NCI-H526 treated with DMSO at 0.1 percent for 48 hours (cell line): ENCODE measurements at regions not wholly inside any gene's neighbourhood (a gene's known extent, or its start where the extent isn't known, plus 50 kb on each side); places are given as distances from the start of the nearest gene placed in this dataset.

ENCODE experiments used
- DNase-seq: peaks from one replicate; lab custom pipeline; 2025; lab: John Stamatoyannopoulos, UW

DNA sequence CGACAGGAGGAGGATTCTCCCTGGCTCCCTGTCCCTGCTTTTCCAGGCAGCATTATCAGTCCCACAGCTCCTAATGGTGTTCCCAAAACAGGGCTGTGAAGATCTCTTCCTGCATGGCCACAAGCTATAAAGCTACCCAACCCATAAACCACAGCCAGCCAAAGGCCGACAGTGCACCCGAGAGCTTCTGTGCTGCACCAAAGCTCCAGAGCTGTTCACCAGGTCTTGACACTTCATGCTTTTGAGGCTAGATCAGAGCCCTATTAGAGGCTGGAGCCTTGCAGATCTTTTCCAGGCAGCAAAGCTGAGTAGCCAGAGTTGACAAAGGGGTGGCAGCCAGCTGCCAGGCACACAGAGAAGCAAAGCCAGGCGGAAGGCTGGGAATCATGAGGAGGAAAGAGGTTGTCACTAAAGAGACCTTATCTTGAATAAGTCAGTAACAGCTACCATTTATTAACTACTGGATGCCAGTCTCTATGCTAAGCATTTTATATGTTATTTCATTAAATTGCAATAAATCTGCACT, 180.4 kb downstream of the KATNAL1 start:
- DNase-seq = no peak

GRCh38 chr13:30125422-30126073, 181.8 kb downstream of the KATNAL1 start:
- DNase-seq = no peak

DNA sequence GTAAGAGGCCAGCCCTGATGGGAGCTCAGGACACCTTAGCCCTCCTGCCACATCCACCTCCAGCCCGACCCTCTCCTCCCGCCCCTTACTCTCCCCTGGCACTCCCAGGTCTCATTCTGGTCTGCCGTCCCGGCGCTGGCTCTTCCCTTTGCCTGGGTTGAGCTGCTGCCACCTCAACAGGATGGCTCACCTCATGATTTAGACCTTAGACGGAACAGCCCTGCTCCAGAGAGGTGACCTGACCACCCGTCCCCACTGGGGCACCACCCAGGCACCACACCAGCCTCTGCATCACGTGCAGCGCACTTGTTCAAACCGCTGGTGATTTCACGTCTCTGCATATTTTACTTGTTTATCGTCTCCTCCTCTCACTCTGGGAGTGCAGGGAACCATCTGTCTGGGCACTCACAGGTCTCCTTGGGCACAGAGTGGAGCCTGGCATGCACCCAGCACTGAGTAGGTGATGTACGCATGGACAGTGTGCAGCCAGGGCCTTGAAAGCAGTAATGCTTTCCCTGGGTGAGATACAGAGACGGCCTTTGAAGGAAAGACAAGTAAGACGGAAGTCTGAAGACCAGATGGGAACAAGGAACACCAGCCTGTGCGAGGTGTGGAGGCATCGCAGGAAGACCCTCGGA, 183.1 kb downstream of the KATNAL1 start:
- DNase-seq = no peak

DNA sequence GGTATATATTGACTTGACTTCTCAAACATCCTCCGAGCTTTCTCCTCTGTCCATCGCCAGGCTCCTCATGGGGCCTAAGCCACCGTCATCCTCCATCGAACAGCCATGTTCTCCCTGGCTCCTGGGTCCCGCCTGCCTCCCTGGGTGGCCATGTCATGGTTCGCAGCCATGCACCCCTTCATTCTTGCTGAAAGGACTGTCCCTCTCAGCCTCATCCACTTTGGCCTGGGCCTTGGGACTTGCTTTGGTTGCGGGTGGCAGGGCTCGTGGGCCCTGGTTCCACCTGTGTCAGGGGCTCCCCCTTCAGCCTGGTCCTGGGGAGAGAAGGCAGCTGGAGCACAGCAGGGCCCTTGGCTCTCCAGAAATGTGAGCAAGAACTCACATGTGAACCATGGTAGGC, 183.8 kb downstream of the KATNAL1 start:
- no peak for DNase-seq

DNA sequence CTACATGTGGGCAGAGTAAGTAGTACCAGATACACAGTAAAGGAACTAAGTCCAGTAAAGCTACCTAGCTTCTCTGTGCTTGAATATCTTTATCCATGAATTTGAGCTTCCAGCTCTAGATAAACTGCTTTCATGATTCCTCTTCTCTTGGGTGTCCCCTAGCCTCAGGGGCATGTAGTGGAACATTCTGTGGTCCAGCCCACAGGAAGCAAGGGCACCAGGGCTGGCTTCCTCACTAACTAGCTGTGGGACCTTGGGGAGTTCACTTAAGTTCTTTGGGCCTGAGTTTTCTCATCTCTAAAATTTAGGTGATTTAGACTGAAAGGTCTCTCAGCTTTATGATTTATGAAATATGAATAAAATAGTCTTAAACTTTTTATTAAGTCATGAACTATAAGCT, 185.7 kb downstream of the KATNAL1 start:
- DNase-seq = no peak

- DNase-seq = no peak
Measured at GRCh38 chr13:30121244-30121643, 186.1 kb downstream of the KATNAL1 start.

DNA sequence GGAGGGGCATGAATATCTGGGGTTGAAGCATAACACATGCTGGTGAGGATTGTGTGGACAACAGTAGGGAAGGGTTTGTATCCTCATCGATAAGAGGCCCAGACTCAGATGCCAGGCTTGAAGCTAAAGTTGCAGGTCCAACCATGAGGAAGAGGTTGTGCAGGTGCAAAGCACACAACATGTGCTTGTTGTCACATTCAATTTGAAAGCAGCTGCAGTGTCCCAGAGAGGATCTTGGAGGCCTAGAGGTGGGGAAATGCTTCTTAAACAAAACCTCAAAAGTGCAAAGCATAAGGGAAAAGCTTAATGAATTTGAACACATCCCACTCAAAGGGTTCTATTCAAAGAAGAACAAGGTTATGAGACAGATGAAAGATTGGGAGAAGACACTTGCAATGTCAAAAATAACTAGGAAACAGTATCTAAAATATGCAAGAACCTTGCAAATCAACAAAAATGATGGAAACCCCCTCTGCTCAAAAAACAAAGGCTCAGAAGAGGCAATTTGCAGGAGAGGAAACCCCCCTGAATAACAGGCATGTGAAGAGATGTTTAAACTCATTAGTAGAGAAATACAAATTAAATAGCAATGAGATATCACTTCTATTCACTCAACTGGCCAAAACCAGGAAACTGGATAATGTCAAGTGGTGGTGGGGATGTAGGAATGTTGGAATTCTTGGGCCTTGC, 187.1 kb downstream of the KATNAL1 start:
- no peak for DNase-seq

DNA sequence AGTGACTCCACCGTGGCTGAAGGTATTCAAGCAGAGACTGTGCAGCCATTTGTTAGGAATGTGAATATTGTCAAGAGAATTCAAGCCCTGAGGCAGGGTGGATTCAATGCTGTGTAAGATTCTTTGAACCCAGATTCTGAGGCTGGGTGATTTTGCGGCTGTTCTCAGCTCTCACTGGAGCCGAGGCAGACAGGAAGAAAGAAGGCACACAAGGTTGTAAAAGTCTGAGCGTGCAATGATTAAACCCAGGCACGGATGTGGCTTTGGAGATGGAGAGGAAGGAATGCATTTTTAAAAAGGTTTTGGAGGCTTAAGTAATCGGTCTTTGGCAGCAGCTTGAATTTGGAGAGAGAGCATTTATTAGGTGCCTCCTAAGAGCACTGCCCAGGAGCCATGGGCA, 187.9 kb downstream of the KATNAL1 start:
- DNase-seq = no peak

GRCh38 chr13:30116379-30116778, 191.0 kb downstream of the KATNAL1 start:
- DNase-seq = no peak

DNA sequence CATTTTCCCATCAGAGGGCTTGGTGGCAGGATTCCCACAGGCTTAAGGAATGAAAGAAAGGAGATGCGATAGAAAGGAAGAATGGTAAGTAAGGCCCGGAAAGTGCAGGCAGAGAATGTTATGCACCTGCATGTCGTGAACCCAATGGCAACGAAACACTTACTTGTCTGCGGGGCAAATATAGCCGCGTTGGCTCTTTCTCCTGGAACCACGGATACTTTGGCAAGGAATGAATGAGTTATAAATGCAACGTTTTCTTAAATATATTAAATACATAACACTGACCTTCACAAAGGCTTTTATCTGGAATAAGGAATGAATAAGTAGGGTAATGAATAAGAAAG, 192.1 kb downstream of the KATNAL1 start:
- no peak for DNase-seq

GRCh38 chr13:30114571-30115256, 192.6 kb downstream of the KATNAL1 start:
- peak; percentile 91 for DNase-seq

- peak; percentile 40 for DNase-seq
Measured at GRCh38 chr13:30113983-30114570, 193.3 kb downstream of the KATNAL1 start.

- DNase-seq = no peak
Measured at GRCh38 chr13:30113551-30113950, 193.8 kb downstream of the KATNAL1 start.

DNA sequence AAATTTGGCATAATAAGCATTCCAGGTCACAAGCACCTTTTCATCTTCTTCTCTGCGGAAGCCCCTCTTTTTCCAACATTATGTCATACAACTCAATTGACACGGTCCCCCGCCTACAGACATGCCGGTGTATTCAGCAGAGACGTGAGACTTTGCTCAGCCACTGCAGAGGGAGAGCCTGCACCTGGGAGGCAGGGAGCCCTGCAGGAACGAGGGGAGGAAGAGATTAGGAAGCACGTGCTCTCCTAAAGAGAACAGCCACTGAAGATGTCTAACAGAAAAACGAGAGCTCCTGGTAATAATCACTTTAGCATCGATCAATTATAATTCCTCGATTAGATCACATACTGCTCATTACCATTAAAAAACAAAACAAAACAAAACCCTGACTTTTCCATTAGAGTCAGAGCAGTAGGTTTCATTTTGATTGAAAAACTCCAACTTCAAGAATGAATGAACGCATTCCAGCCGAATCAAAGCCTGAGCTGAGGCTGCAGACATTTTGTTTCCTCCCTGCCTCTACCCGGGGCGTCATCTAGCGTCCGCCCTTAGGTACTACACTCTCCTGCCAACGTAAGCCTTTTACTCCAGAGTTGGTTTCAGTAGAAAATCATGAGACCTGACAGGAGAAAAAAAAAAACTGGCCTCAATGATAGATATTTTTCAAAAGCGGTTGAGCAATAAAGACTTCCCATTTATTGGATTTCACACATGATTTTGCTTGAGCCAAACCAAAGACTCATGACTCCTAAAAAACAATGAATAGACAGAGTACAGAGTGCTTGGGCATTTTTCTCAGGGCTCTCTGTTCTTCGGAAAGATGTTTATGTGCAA, 194.5 kb downstream of the KATNAL1 start:
- peak; percentile 90 for DNase-seq

GRCh38 chr13:30111810-30112209, 195.5 kb downstream of the KATNAL1 start:
- DNase-seq = no peak

GRCh38 chr13:30110301-30111070, 196.9 kb downstream of the KATNAL1 start:
- no peak for DNase-seq

DNA sequence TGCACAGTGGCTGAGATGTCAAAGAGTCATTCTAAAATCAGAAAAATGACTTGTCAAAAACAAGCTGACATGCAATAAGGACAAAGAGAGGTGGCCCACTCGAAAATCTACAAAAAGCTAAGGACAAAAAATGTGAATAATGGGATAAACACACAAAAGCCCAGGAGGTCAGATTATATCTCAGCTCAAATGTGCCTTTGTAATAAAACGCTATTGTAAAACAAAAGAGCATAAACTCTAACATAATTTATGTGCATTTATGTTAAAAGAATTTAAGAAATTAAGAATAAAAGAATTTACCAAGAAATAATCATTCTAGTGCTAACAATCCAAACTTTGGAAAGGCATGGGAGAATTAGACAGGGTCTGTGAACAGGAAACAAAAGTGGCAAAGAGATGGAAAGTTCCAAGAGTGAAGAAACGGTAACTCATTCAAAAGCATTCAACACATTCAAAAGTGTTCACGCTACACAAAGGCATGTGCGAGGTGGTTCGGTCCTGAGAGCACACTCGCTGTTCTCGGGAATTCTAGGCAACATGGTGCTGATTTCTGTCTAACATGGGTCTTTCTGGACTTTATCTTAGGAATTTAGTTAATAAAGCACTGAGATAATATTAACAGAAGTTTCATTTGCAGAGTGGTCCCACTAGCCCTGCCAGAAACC, 197.7 kb downstream of the KATNAL1 start:
- DNase-seq = no peak

DNA sequence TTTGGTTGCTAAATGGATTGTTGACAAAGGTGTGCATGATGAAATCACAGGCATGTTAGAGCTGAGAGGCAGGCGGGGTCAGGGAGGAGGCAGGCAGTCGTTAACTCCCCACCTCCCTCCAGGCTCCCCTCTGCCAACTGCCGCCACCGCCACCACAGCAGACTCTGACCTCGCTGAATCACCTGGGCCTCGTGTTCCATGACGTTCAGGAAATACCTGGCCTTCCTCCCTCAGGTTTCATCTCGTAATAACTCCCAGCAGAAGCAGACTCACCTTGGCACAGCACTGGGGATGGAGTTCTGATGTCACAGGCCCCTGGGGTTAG, 198.5 kb downstream of the KATNAL1 start:
- DNase-seq = peak; percentile 96

DNA sequence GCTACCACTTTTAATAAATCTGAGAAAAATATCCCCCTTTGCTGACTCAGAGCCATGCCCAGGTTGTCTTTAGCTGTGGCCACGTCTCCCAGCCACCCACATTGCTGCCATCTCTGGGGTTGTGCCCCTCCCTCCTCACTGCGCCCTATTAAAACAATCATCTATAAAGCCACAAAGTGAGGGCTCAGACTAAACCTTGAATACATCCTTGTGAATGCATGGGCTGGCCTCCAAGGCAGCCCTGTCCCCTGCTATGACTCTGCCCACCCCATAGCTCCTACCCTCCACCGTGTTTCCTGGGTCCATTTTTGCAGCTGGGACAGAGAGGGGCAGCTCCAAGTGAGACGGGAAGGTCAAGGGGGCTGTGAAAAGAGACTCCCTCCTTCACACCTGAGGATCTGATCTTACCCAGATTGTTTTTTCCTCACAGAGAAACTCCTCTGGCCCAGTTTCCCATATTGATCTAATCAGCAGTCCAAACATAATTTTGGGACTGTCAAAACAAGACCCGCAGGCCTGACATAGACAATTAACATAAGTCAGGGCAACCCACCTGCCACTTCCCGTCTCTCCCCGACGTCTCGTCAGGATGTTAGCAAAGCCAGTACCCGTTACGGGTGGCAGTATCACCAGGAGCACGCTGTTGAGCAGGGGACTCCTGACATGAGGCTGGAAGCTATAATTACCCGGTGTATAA, 199.0 kb downstream of the KATNAL1 start:
- no peak for DNase-seq
